GF-D8 (cell line): ENCODE measurements at regions not wholly inside any gene's neighbourhood (a gene's known extent, or its start where the extent isn't known, plus 50 kb on each side); places are given as distances from the start of the nearest gene placed in this dataset.

Source experiments
- DNase-seq: peaks from one replicate; lab custom pipeline; 2025; lab: John Stamatoyannopoulos, UW

GRCh38 chr2:120440521-120441350 is 94.8 kb downstream of the INHBB start:
- DNase-seq, result no peak

GRCh38 chr2:120441351-120441700 is 95.4 kb downstream of the INHBB start:
- DNase-seq, result no peak

GRCh38 chr2:120441744-120442471 is 96.0 kb downstream of the INHBB start:
- no peak for DNase-seq

GRCh38 chr2:120442541-120442922 is 96.6 kb downstream of the INHBB start:
- no peak for DNase-seq

- no peak for DNase-seq
These were observed 97.1 kb downstream of the INHBB start for GRCh38 chr2:120442923-120443571.

GRCh38 chr2:120443946-120444345 is 98.0 kb downstream of the INHBB start:
- DNase-seq, result no peak

GRCh38 chr2:120444691-120445240 is 98.8 kb downstream of the INHBB start:
- DNase-seq, result no peak

- no peak for DNase-seq
These were observed 99.7 kb downstream of the INHBB start for GRCh38 chr2:120445449-120446143.

- DNase-seq, result no peak
These were observed 100.5 kb downstream of the INHBB start for GRCh38 chr2:120446236-120447126.

- no peak for DNase-seq
These were observed 101.3 kb downstream of the INHBB start for GRCh38 chr2:120447127-120447785.

- no peak for DNase-seq
These were observed 102.5 kb downstream of the INHBB start for GRCh38 chr2:120448436-120448835.

GRCh38 chr2:120448961-120449810 is 103.2 kb downstream of the INHBB start:
- DNase-seq, result no peak

GRCh38 chr2:120450196-120450820 is 104.4 kb downstream of the INHBB start:
- DNase-seq, result no peak

GRCh38 chr2:120451334-120451733 is 105.4 kb downstream of the INHBB start:
- DNase-seq, result no peak

- no peak for DNase-seq
These were observed 106.2 kb downstream of the INHBB start for GRCh38 chr2:120452131-120452530.

- no peak for DNase-seq
These were observed 107.2 kb downstream of the INHBB start for GRCh38 chr2:120452945-120453634.

GRCh38 chr2:120453635-120453998 is 107.7 kb downstream of the INHBB start:
- no peak for DNase-seq

- no peak for DNase-seq
These were observed 108.9 kb downstream of the INHBB start for GRCh38 chr2:120454654-120455385.
